Stimulated activated CD8-positive, alpha-beta memory T cell treated with anti-CD3 and anti-CD28 coated beads, Interleukin-15, amount 100 ng/mL, for 4 hours (primary cell): ENCODE measurements at regions not wholly inside any gene's neighbourhood (a gene's known extent, or its start where the extent isn't known, plus 50 kb on each side); places are given as distances from the start of the nearest gene placed in this dataset.
"Not testable (repeated sequence)": the region's sequence is repeated elsewhere in the genome, so short reads cannot be mapped to it uniquely, and the experiment has no call there.

ENCODE experiments used
- DNase-seq, 2 donors: peaks; one replicate each; pipeline ENCODE4 v3.0.0-alpha.2; 2020; ENCODE audit warnings: low read depth in 2 of 2

DNA sequence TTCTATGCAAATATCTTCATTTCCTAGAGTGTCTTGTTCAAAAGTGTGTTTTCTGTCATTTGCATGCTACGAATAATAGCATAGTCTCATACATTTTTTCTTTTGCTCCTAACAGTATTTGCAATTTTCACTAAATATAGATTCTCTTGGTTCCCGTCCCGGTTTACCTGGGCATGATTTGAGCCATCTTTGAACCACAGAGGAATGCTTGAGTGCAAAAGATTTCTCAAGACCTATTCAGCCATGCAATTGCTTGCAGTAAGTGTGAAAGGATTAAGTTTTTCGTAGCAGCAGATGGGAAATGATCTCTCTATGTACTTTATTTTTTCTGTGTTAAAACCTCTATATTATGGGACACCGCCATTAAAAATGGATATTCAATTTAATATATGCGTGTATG is 733.0 kb downstream of the ZPLD1 start:
- no peak for DNase-seq

DNA sequence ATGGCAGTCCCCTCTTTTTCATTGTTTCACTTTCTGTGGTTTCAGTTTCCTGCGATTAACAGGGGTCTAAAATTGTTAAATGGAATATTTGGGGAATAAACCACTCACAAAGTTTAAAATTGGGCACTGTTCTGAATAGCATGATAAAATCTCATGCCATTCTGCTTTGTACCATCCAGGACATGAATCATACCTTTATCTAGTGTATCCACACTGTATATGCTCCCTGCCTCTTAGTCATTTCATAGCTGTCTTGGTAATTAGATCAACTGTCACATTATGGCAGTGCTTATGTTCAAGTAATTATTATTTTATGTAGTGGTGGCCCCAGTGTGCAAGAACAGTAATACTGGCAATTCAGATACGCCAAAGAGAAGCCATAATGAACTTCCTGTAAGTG is 734.5 kb downstream of the ZPLD1 start:
- DNase-seq = no peak

DNA sequence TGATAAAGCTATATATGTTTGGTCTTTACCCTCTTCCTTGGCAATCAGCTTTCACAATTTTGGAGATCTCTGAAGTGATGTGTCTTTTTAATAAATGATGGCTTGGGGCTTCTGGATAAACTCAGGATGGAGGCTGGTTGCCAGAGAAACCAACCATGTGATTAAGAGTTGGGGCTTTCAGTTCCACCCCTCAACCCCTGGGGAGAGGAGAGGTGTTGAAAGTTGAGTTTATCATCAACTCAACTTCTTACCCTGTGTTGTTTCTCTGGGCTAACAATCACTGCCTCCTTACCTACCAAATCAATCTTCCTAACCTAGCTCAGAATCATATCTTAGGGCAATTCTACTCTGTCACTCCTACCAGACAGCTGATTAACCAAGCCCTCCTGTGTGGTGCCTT is 735.8 kb downstream of the ZPLD1 start:
- DNase-seq = no peak

DNA sequence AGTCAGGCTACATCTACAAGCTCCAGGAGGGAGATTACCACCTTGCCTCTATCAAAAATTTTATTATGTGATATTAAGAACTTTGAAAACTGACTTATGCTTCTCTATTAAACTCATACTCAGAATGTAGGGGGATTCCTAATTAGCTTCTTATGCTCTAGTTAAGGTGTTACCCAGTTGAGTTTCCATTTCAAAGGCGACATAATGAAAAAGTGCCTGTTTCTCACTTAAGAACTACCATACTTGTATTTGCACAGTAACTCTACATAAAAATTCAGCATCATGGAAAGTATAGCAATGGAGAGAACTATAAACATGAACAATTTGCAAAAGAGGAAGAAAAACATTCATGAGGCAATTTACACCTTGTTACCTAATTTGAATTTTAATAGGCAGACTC is 739.1 kb downstream of the ZPLD1 start:
- DNase-seq = no peak

DNA sequence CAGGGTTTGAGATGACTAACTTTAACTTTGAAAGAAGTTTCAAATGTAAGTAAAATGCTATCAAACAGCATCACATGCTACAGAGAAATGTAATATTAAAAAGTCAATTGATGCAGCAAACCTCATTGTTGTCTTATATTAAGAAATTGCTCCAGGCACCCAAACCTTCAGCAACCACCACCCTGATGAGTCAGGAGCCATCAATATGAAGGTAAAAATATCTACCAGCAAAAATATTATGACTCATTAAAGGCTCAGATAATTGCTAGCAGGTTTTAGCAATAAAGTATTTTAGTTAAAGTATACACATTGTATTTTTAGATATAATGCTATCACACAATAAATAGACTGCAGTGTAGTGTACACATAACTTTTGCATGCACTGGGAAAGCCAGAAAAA is 746.3 kb downstream of the ZPLD1 start:
- DNase-seq = no peak

DNA sequence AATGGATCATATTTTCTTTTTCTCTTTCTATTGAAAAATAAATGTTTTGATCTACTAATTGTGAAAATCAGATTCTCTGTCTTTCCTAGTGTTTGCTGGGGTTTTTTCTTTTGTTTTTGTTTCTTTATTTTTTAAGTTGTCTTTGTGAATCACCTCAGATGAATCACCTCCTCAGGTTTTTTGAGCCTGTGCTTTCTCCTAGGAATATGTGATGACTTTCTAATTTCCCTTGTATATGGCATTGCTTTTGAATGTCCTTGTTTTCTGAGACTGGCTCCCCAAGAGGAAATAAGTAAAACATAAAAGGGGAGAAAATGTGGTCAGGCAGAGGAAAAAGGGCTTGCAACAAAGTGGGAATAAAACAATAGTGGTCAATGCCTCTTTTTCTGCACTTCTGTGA is 750.0 kb downstream of the ZPLD1 start:
- DNase-seq = no peak

DNA sequence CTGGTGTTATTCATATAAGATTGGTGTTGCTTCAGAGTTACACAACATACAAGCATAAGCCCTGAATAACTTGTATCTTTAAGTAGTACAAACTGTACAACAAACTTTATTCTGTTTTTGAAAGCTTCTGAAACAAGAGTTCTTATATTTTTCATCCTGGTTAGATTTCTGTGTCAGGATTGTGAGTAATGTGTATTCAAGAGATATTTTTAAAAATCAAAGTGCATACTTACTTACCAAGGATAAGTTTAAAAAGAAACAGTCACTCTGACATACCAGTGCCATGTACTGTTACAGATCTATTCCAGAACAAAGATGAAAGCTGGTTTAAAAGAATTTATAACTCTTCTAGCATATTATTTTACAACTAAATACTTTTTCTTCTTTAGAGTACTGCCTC is 755.1 kb downstream of the ZPLD1 start:
- DNase-seq = no peak

DNA sequence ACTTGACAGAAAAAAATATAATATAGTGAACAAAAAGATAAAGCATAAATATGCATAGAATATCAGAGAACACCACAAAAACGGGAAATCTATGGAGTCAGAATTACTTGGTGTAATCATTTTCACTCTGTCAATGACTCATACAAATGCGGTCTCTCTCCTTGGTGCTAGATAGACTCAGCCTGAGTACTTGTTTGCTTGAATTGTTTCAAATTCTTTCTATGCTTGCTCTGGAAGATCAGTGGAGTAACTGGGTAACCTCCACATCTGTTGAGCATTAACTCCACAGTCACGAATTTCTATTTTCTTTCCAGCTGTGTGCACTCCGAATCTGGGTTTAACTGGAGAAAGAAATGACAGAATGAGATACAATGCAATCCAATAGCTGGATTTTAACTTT is 760.4 kb downstream of the ZPLD1 start:
- DNase-seq = no peak

DNA sequence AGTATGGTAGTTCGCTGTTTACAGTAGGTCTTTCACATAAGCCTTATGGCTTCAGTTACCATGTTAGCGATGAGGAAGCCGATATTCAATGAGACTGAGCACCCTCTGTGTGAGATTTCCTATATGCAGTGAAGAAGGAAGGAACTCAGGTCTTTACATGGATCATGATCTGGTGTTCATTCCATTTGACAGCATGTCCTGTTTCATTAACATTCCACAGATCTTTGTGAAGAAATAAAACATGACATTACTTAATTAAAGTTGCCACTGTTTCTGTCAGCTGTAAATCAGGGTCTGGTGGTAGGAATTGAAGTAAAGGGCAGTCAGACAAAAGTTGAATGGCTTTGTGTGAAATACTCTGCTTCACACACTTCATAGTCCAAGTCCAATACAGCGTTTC is 768.6 kb downstream of the ZPLD1 start:
- DNase-seq = no peak

DNA sequence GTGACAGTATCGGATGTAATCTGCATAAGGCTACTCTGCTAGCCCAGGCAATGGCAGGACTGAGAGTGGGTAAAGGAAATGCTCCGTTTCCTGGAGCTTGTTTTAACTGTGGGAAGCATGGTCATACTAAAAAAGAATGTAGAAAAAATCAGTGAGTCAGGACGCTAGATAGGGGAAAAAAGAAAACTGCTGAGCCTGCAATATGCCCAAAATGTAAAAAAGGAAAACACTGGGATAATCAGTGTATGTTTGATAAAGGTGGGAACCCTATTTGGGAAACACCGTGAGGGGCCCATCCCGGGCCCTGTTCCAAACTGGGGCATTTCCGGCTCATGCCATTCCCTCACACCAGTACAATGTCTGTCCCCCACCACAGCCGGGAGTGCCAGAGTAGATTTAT is 775.8 kb downstream of the ZPLD1 start:
- no peak for DNase-seq

DNA sequence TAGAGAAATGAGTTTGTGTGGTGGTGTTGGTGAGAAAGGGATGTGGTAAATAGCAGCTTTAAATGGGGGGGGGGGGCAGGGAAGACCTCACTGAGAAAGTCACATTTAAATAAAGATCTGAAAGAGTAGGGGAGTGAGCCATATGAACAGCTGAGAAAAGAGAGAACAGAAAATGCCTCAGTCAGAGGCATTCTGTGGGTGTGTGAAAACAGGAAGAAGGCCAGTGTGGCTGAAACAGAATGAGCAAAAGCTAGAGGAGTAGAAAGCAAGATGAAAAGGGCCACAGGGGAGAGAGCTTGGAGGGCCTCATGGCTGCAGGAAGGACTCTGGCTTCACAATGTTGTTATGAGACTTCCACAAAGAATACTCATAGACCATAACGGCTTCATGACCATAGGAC is 783.3 kb downstream of the ZPLD1 start:
- no peak for DNase-seq

DNA sequence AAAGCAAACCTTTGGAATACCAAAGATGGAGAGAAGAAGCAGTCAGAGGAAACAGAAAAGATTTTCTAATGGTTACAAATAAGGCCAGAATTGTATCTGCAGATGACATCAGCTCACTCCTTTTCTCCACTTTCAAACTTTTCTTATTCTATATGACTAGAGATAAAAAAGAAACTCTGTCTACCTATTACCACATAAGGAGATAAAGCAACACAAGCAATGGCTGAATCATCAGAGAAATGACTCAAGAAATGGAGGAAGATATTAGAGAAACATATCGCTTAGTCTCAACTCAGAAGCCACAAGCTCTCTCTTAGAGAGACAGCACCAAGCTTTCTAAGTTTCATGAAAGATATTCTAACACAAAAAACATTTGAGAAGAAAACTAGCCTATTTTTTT is 784.0 kb downstream of the ZPLD1 start:
- DNase-seq = no peak

DNA sequence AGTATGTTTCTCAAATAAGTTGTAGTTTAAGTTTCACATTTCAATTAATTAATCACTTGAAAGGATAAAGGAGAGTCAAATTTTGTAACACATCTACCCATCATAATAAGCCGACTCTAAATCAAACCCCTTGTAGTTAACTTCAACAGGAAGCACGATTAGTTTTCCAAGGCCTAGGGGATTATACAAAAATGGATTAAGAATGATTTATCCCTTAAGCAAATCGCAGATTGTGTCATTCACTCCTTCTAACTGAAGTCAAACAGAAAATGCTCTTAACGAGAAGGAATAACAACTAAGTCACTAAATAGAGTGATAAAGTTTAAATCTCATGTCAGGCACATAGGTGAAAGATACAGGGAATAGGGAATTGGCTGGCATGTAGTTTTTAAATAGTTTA is 792.8 kb downstream of the ZPLD1 start:
- no peak for DNase-seq

DNA sequence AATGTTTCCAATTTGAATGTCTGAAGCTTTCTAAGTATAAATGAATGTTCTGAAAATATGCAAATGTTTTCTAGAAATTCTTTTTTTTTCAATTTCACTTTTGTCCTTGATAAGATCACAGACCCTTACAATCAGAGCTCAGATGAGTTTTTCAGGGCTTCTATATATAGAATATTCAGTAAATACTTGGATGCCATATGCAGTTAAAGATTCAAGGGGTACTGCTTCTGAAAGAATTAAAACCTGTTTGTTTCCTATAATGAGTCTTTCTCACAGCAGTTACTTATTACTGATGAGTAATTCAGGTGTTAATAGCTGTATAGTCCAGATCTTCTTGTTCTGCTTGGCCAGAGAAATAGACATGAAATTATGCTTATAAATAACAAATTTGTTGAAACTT is 812.6 kb downstream of the ZPLD1 start:
- DNase-seq = no peak

DNA sequence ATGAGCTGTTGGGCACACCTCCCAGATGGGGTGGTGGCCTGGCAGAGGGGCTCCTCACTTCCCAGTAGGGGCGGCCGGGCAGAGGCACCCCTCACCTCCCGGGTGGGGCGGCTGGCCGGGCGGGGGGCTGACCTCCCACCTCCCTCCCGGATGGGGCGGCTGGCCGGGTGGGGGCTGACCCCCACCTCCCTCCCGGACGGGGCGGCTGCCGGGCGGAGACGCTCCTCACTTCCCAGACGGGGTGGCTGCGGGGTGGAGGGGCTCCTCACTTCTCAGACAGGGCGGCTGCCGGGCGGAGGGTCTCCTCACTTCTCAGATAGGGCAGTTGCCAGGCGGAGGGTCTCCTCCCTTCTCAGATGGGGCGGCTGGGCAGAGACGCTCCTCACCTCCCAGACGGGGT is 820.0 kb downstream of the ZPLD1 start:
- not testable (repeated sequence) for DNase-seq

DNA sequence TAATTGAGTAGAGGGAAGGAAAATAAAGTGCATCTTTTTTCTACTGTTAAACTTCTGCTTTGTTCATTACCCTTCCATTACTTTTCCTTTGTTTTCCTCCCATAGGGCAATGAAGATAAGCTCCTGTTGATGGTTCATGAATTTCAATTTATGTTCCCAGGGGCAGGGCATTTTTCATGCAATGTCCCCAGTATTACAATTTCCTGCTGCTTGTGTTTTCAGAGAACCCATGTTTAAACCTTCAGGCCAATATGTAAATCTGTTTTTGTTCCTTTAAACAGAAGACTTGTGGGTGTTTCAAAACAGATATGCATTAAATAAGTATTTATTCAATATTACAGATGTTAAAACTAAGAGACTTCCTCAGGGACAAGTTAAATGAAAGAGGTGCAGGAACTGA is 834.5 kb downstream of the ZPLD1 start:
- DNase-seq = no peak

DNA sequence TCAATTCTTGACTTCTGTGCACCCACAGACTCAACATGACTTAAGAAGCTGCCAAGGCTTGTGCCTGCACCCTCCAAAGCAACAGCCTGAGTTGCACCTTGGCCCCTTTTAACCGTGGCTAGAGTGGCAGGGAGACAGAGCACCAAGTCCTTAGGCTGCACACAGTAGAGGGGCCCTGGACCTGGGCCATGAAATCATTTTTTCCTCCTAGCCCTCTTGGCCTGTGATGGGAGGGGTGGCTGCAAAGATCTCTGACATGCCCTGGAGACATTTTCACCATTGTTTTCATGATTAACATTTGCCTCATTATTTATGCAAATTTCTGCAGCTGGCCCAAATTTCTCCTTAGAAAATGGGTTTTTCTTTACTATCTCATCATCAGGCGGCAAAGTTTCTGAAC is 836.8 kb downstream of the ZPLD1 start:
- DNase-seq = no peak

DNA sequence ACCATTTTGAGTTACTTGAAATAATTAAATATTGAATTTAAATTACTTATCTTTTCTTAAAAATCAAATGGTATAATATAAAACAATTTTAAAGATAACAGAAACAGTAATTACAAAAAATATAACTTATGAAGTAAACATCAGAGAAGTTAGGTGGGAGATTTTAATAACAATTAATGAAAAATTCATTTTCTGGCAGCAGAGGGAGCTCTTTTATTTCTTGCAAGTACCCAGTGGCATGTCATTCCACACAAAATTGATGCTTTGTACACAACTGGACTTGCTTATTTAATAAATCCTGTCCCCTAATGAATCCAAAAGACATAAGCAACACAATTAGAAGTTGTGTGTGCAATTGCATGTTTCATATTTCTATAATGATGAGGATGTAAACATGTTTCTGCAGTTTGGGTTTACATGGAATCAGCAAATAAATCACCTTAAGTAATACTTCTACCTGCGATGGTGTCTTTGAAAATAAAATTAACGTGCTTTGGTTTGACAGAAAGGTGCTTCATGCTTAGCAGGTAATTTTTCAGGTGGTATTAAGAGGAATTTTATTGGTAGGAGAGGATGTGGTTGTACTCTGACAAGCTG is 861.3 kb downstream of the ZPLD1 start:
- DNase-seq = no peak

DNA sequence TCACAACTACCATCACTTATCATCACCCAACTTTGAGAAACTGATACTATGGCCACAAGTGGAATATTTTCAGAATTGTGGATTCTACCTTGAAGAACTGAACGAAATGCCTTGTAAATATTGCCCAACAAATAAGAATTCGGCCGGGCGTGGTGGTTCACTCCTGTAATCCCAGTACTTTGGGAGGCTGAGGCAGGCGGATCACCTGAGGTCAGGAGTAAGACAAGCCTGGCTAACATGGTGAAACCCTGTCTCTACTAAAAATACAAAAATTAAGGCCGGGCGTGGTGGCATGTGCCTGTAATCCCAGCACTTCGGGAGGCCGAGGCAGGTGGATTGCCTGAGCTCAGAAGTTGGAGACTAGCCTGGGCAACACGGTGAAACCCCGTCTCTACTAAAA is 862.7 kb downstream of the ZPLD1 start:
- DNase-seq = not testable (repeated sequence)

DNA sequence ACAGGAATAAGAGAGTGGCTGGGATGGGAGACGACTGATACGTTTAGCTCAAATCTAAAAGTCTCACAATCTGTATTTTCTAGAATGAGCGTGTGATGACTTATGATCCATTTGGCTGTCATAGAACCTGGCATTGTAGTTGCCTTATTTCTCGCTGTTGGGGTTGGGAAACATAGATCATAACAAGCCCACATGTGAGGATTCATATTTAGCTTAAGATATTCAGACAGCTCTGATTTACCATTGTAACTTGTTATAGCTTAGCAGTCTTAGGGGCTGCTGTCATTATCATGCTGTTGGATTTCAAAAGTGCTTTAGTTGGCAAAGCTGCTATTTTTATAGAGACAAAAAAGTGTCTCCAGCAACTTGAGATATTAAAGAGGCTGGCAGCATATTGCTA is 871.3 kb downstream of the ZPLD1 start:
- no peak for DNase-seq

DNA sequence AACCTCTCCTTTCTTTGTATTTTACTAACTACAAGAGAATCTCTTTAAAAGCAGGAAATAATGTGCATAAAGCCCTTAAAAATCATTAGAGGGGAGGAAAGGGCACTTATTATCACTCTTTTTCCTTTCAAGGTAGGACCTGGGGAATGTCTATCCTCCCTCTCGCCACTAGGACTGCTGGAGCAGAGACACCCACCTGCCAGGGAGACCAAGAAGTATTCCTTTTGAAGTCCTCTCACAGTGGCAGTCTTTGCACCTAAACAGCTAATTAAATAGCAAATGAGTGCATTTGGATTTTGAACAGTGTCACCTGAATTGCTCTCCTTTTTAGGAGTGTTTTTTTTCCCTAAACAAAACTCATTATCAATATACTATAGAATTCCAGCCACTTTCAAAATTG is 874.1 kb downstream of the ZPLD1 start:
- DNase-seq = no peak

DNA sequence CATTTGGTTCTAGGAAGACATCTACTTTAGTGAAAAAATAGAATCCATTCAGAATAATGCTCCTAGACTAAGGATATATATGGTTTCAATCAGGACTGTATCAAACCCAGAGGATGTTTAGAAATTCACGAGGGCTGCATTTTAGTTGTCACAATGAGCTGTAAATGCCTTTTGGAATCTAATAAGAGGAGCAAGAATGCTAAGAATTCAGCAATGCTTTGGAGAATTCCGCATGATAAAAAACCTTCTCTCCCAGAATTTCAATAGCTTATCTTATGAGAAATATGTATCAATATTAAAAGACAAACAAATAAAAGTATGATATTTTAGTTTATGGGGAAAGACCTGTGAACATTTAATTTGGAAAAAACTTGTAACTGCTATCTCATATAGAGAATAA is 885.1 kb downstream of the ZPLD1 start:
- no peak for DNase-seq

DNA sequence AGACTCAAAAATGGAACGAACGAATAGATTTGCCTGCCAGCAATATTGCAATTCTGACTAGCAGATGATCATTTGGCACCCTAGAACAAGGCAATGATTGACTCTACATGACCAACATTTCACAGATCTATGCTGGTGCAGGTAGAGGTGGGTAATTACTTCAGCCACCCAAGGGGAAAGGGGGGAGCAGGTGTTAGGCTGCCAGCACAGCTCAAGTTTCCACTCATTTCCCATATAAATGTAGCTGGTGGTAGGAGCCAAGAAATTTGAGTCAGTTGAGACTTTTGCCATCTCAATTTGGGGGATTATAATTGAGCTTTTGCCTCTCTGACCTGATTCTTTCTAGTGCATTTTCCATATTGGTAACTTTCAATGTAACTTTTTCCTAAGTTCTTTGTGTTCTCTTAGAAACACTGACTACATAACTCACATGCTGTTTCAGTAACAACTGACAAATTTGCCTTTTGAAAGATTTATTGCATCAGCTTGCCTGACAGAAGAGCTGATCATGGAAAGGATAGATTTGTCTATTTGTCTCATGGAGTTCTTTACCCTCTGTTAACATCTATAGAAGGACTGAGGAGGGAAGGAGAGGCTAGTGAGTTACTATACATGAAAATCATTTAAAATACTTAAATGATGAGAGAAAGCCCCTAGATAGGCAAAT is 902.5 kb downstream of the ZPLD1 start:
- DNase-seq = no peak

DNA sequence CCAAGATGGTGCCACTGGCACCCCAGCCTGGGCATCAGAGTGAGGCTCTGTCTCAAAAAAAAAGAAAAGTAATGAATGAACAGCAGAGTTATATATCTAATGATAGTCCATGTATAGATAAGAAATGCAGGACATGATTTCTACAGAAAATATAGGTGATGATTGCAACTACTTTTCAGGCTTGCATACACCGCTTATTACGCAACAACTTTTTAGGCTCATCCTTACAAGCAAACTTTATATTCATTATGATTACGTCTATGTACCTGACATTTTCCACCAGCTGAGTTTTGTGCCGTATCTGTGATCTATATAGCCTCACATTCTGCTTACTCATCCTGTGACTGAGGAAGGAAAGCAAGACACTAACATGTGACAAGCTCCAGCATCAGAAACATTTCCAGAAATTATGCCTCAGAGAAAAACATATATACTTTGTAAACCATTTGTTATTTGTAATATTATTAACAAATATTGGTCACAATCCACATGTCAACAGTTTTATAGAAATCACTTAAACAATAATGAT is 906.3 kb downstream of the ZPLD1 start:
- DNase-seq = no peak
